Stimulated activated CD4-positive, alpha-beta T cell treated with anti-CD3 and anti-CD28 coated beads, Interleukin-4, amount 100 ng/mL, for 48 hours (primary cell): ENCODE measurements at regions not wholly inside any gene's neighbourhood (a gene's known extent, or its start where the extent isn't known, plus 50 kb on each side); places are given as distances from the start of the nearest gene placed in this dataset.

Source experiments
- DNase-seq, 2 donors: peaks; one replicate each; pipeline ENCODE4 v3.0.0-alpha.2; 2020; ENCODE audit warnings: low read depth in 2 of 2

GRCh38 chr12:39047539-39048262 is 142.3 kb upstream of the CPNE8 start:
- DNase-seq: no peak

- DNase-seq: no peak
Measured at GRCh38 chr12:39044754-39045153, 139.4 kb upstream of the CPNE8 start.

GRCh38 chr12:39043424-39043822 is 138.0 kb upstream of the CPNE8 start:
- DNase-seq: no peak

- no peak for DNase-seq
Measured at GRCh38 chr12:39040275-39040674, 134.9 kb upstream of the CPNE8 start.

GRCh38 chr12:39037115-39037514 is 131.7 kb upstream of the CPNE8 start:
- DNase-seq: no peak

- no peak for DNase-seq
Measured at GRCh38 chr12:39036105-39036504, 130.7 kb upstream of the CPNE8 start.

GRCh38 chr12:39033782-39034181 is 128.4 kb upstream of the CPNE8 start:
- no peak for DNase-seq

GRCh38 chr12:39032448-39032847 is 127.1 kb upstream of the CPNE8 start:
- DNase-seq: no peak

- no peak for DNase-seq
Measured at GRCh38 chr12:39032034-39032433, 126.6 kb upstream of the CPNE8 start.

GRCh38 chr12:39028382-39028781 is 123.0 kb upstream of the CPNE8 start:
- no peak for DNase-seq

GRCh38 chr12:39012870-39013269 is 107.5 kb upstream of the CPNE8 start:
- no peak for DNase-seq

- DNase-seq: no peak
Measured at GRCh38 chr12:39011166-39011565, 105.8 kb upstream of the CPNE8 start.

GRCh38 chr12:39010406-39010805 is 105.0 kb upstream of the CPNE8 start:
- DNase-seq: no peak

GRCh38 chr12:39007619-39008018 is 102.2 kb upstream of the CPNE8 start:
- no peak for DNase-seq

- DNase-seq: no peak
Measured at GRCh38 chr12:39006286-39006685, 100.9 kb upstream of the CPNE8 start.

GRCh38 chr12:39005671-39006070 is 100.3 kb upstream of the CPNE8 start:
- DNase-seq: no peak

- no peak for DNase-seq
Measured at GRCh38 chr12:39003541-39004155, 98.3 kb upstream of the CPNE8 start.

GRCh38 chr12:39000370-39000769 is 95.0 kb upstream of the CPNE8 start:
- no peak for DNase-seq

GRCh38 chr12:38998887-38999482 is 93.6 kb upstream of the CPNE8 start:
- no peak for DNase-seq

GRCh38 chr12:38995249-38995648 is 89.9 kb upstream of the CPNE8 start:
- no peak for DNase-seq

- no peak for DNase-seq
Measured at GRCh38 chr12:38985961-38986360, 80.6 kb upstream of the CPNE8 start.

- DNase-seq: no peak
Measured at GRCh38 chr12:38984388-38984787, 79.0 kb upstream of the CPNE8 start.

- DNase-seq: no peak
Measured at GRCh38 chr12:38983117-38983571, 77.8 kb upstream of the CPNE8 start.
